ENCODE measurements at regions not wholly inside any gene's neighbourhood (a gene's known extent, or its start where the extent isn't known, plus 50 kb on each side); places are given as distances from the start of the nearest gene placed in this dataset.
A peak's percentile ranks its signal among the peaks of the same experiment; 100 is the strongest.

- no peak overlapping the region for H2BK120ac ChIP-seq (replicated peaks; ENCODE audit: low read depth, low read length)
- H3K23ac ChIP-seq (ENCODE audit: insufficient read length) = no peak overlapping the region
- 85% methylated on average over 12 of the region's 12 CpGs; no CpG with 5 or more reads in 1 of the 2 experiments for WGBS, 2 experiments (ENCODE audit: extremely low coverage in 1 of 2, insufficient coverage in 1 of 2, insufficient read length in 1 of 2, insufficient replicate concordance in 2 of 2, low coverage in 1 of 2, low lambda C conversion rate in 2 of 2, missing lambda C conversion rate in 1 of 2)
- 0 out of 2 replicates have a peak overlapping the region, but pooled peaks have one; percentile 14 for H4K8ac ChIP-seq (ENCODE audit: extremely low read depth, insufficient read depth, low read length)
- H3K9me3 ChIP-seq (ENCODE audit: insufficient read depth in 2 of 2, low read depth in 1 of 2, low read length in 1 of 2) = peaks cover 0 to 6% of the 10 kb centered on the region in 2 experiments; a peak in 2 of 4 replicates
- no peak overlapping the region for H2BK5ac ChIP-seq (ENCODE audit: low read depth, low read length)
- H3K4me3 ChIP-seq (ENCODE audit: extremely low read depth in 1 of 4, insufficient read depth in 2 of 4, low read depth in 3 of 4, low read length in 4 of 4) = no peak overlapping the region
- no peak for FAIRE-seq
- H3K56ac ChIP-seq (replicated peaks; ENCODE audit: insufficient read length, low read depth, low read length) = no peak overlapping the region
- no peak overlapping the region for H3K9ac ChIP-seq (replicated peaks in 1 of 4; ENCODE audit: extremely low read depth in 1 of 4, low read depth in 3 of 4, low read length in 3 of 4)
- no peaks in the 10 kb centered on the region for H4K20me1 ChIP-seq (replicated peaks in 1 of 2; ENCODE audit: control insufficient read depth in 1 of 2, insufficient read depth in 2 of 2, low read length in 2 of 2)
- H3K4me1 ChIP-seq (replicated peaks in 1 of 4; ENCODE audit: control insufficient read depth in 3 of 4, insufficient read depth in 4 of 4, low read length in 3 of 4) = peaks cover 5 to 19% (median 12%) of the 10 kb centered on the region in 4 experiments; a peak in 6 of 7 replicates
- H3K79me2 ChIP-seq (ENCODE audit: control insufficient read depth in 1 of 2, insufficient read depth in 2 of 2, low read length in 2 of 2) = no peaks in the 10 kb centered on the region
- no peak overlapping the region for H3K4me2 ChIP-seq (ENCODE audit: insufficient read depth in 1 of 2, low read depth in 2 of 2, low read length in 2 of 2)
- no peak for DNase-seq (ENCODE audit: low read depth in 1 of 2, low spot score in 2 of 2)
- ChIA-PET CTCF (ENCODE audit: partially characterized antibody) (interaction anchor here (0.9 kb wide), 2 partner anchors 14 to 1142 kb away, joined by 3 read pairs; no protein-coding TSS in a partner anchor), POLR2A (ENCODE audit: partially characterized antibody) (no interaction called here)
- no peaks in the 10 kb centered on the region for H3K79me1 ChIP-seq (ENCODE audit: low read depth, low read length)
- no peak overlapping the region for H3K4ac ChIP-seq (replicated peaks; ENCODE audit: insufficient read length, low read depth, low read length)
- H2BK15ac ChIP-seq (ENCODE audit: low read length) = no peak overlapping the region
- H3K14ac ChIP-seq (ENCODE audit: insufficient read length) = no peak overlapping the region
- H3K27me3 ChIP-seq (replicated peaks in 1 of 4; ENCODE audit: control insufficient read depth in 3 of 4, extremely low read depth in 1 of 4, insufficient read depth in 3 of 4, low read length in 3 of 4) = no peaks in the 10 kb centered on the region
- no peak overlapping the region for H4K5ac ChIP-seq (ENCODE audit: insufficient read length, low read depth, low read length)
- H2AK5ac ChIP-seq (ENCODE audit: low read depth, low read length) = no peak overlapping the region
- H3K27ac ChIP-seq (ENCODE audit: low read depth, low read length) = no peak overlapping the region
- H2BK20ac ChIP-seq (ENCODE audit: low read length) = no peak overlapping the region
- peak overlapping the region; percentile 17 for H4K91ac ChIP-seq (replicated peaks; ENCODE audit: insufficient read length, low read length)
- no peak overlapping the region for H3K18ac ChIP-seq (ENCODE audit: extremely low read depth, low read length)
- H2AFZ ChIP-seq (ENCODE audit: low read length) = no peak overlapping the region
- no peaks in the 10 kb centered on the region for H3K36me3 ChIP-seq (ENCODE audit: control insufficient read depth in 2 of 4, insufficient read depth in 4 of 4, low read length in 3 of 4)
- H2BK12ac ChIP-seq (ENCODE audit: low read depth, low read length) = no peak overlapping the region
- no peaks in the 10 kb centered on the region for H3K23me2 ChIP-seq (ENCODE audit: low read depth, low read length)
- TF ChIP-seq BRCA1 (IDR thresholded peaks at IDR 0.05; ENCODE audit: low read depth, low read length) = no peak
- no peak for TF ChIP-seq EZH2 (IDR thresholded peaks at IDR 0.05; ENCODE audit: low read depth, low read length, severe bottlenecking)
- no peak for TF ChIP-seq RXRA (IDR thresholded peaks at IDR 0.05; ENCODE audit: insufficient read depth, low read depth, low read length)
Measured at GRCh38 chr6:170034294-170034693, 256.6 kb downstream of the DLL1 start.

All from H1 (cell line).